GM21786 (cell line): ENCODE measurements at regions not wholly inside any gene's neighbourhood (a gene's known extent, or its start where the extent isn't known, plus 50 kb on each side); places are given as distances from the start of the nearest gene placed in this dataset.

Experiments used
- ATAC-seq: cut with Tn5 transposase; IDR thresholded peaks from one replicate; pipeline ENCODE4 v1.9.1; 2021; ENCODE audit not compliant: unreplicated experiment

- ATAC-seq, result no peak
These were observed 383.1 kb upstream of the HTR2A start for GRCh38 chr13:47279920-47280319.

- no peak for ATAC-seq
These were observed 380.9 kb upstream of the HTR2A start for GRCh38 chr13:47277774-47278173.

GRCh38 chr13:47268270-47268669, 371.4 kb upstream of the HTR2A start:
- ATAC-seq, result no peak

GRCh38 chr13:47258384-47258783, 361.5 kb upstream of the HTR2A start:
- no peak for ATAC-seq

- ATAC-seq, result no peak
These were observed 359.8 kb upstream of the HTR2A start for GRCh38 chr13:47256618-47257017.

- no peak for ATAC-seq
These were observed 355.8 kb upstream of the HTR2A start for GRCh38 chr13:47252627-47253026.

- no peak for ATAC-seq
These were observed 354.9 kb upstream of the HTR2A start for GRCh38 chr13:47251771-47252170.

GRCh38 chr13:47250146-47250545, 353.3 kb upstream of the HTR2A start:
- ATAC-seq, result no peak

- no peak for ATAC-seq
These were observed 352.4 kb upstream of the HTR2A start for GRCh38 chr13:47249266-47249665.

- ATAC-seq, result no peak
These were observed 344.6 kb upstream of the HTR2A start for GRCh38 chr13:47241446-47241845.

- ATAC-seq, result no peak
These were observed 342.2 kb upstream of the HTR2A start for GRCh38 chr13:47239025-47239424.

GRCh38 chr13:47237571-47237970, 340.7 kb upstream of the HTR2A start:
- no peak for ATAC-seq

- ATAC-seq, result no peak
These were observed 336.9 kb upstream of the HTR2A start for GRCh38 chr13:47233734-47234133.

- no peak for ATAC-seq
These were observed 335.7 kb upstream of the HTR2A start for GRCh38 chr13:47232516-47232915.

GRCh38 chr13:47230155-47230554, 333.3 kb upstream of the HTR2A start:
- no peak for ATAC-seq

- ATAC-seq, result no peak
These were observed 329.7 kb upstream of the HTR2A start for GRCh38 chr13:47226516-47226915.

GRCh38 chr13:47220453-47221140, 323.7 kb upstream of the HTR2A start:
- ATAC-seq, result no peak

GRCh38 chr13:47218611-47219010, 321.8 kb upstream of the HTR2A start:
- ATAC-seq, result no peak

- peak; percentile 48 for ATAC-seq
These were observed 319.4 kb upstream of the HTR2A start for GRCh38 chr13:47216176-47216822.

GRCh38 chr13:47215736-47216135, 318.9 kb upstream of the HTR2A start:
- ATAC-seq, result no peak

GRCh38 chr13:47213047-47213446, 316.2 kb upstream of the HTR2A start:
- no peak for ATAC-seq

- no peak for ATAC-seq
These were observed 314.3 kb upstream of the HTR2A start for GRCh38 chr13:47211106-47211505.

- no peak for ATAC-seq
These were observed 309.3 kb upstream of the HTR2A start for GRCh38 chr13:47206111-47206510.
